Breast epithelium (tissue), 4 donors: ENCODE measurements at regions not wholly inside any gene's neighbourhood (a gene's known extent, or its start where the extent isn't known, plus 50 kb on each side); places are given as distances from the start of the nearest gene placed in this dataset.
A peak's percentile ranks its signal among the peaks of the same experiment; 100 is the strongest.

Experiments
- DNase-seq, 2 donors: peaks; one replicate each; pipeline ENCODE4 v3.0.0-alpha.2; 2019; ENCODE audit warnings: low spot score in 2 of 2
- H3K27ac ChIP-seq, 2 donors: fragments of 200-600 bp; sonication (generic) in 1 of 2; one replicate each; pipeline ENCODE4 v1.5.1; 2016 to 2019; ENCODE audit warnings: mild to moderate bottlenecking in 1 of 2
- H3K27me3 ChIP-seq, 2 donors: fragments of 200-600 bp; sonication (generic) in 1 of 2; one replicate each; pipeline versions ENCODE4 v1.5.1 to v1.6.0; 2017 to 2019; ENCODE audit warnings: control low read depth in 1 of 2, mild to moderate bottlenecking in 1 of 2
- H3K36me3 ChIP-seq: fragments of 200-600 bp; one replicate; pipeline ENCODE4 v1.5.1; 2019
- H3K4me1 ChIP-seq, 2 donors: fragments of 200-600 bp; sonication (generic); one replicate each; pipeline ENCODE4 v1.5.1; 2016 to 2019; ENCODE audit warnings: control low read depth in 1 of 2
- H3K4me3 ChIP-seq, 3 donors: fragments of 200-600 bp; sonication (generic); 1 replicate in 2 of 3; 2 replicates in 1 of 3; pipeline ENCODE4 v1.5.1; 2016 to 2019; ENCODE audit warnings: mild to moderate bottlenecking in 3 of 3, moderate library complexity in 2 of 3
- H3K9me3 ChIP-seq, 2 donors: fragments of 200-600 bp; sonication (generic) in 1 of 2; one replicate each; pipeline ENCODE4 v1.5.1; 2016 to 2019; ENCODE audit warnings: control low read depth in 1 of 2
- POLR2A ChIP-seq: fragments of 450-650 bp; IDR thresholded peaks from one replicate; pipeline ENCODE4 v1.6.1; 2016; ENCODE audit warnings: antibody characterized with exemption, mild to moderate bottlenecking, moderate library complexity
- POLR2AphosphoS5 ChIP-seq, 3 donors: sonication (generic); formaldehyde crosslinking; IDR thresholded peaks; one replicate each; pipeline ENCODE4 v1.6.1; 2017; ENCODE audit warnings: antibody characterized with exemption in 3 of 3
- intact Hi-C: fragments of 100-400 bp; cut with DNase I; formaldehyde crosslinking; loops from one replicate; pipeline ENCODE4 v1.15.1; 2023; ENCODE audit warnings: low total_unique reads
- TF ChIP-seq, protein P1 (sequence below), 3 donors: fragments of 450-650 bp; IDR thresholded peaks; one replicate each; pipeline ENCODE4 v1.5.1; 2016 to 2017; ENCODE audit warnings: antibody characterized with exemption in 3 of 3, mild to moderate bottlenecking in 3 of 3, moderate library complexity in 3 of 3

DNA sequence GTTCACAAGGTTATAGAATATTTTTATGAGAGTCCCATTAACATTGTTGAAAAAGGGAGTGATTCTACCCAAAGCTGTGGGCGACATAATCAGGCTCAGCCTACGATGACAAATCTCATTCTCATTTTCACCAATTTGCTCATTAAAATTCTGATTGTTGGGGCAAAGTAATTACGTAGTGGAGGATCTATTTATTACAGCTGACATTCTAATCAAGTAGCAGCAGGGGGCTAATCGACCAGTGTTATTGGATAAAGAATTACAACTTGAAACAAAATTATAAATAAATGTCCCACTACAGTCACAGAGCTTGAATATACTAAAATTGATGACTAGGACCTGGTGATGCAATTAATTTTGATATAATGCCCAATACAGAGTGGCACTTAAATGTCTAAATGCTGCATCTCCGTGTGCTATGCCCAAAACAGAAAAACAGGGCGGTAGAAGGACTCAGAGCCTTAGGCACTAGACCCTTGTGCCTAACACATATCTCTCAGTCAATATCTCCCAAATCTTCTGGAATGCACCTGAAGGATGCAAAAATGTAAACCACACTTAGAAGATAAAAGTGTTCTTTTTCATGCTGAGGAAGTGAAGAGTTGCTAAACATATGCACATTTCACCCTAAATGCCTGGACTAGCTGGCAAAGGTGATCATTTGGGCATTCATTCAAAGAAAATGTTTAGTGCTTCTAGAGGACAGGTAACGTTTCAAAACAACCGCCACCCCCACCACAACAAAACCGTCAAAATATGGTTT is 88.3 kb downstream of the CD24 start:
- TF ChIP-seq POLR2A, result no peak
- intact Hi-C loops, result no loop called here
- no peak overlapping the region for H3K4me3 ChIP-seq
- H3K27ac ChIP-seq, result peak overlapping the region in 1 of 2 donors; percentile 34
- no peaks in the 10 kb centered on the region for H3K4me1 ChIP-seq
- no peaks in the 10 kb centered on the region for H3K36me3 ChIP-seq
- H3K27me3 ChIP-seq, result no peaks in the 10 kb centered on the region
- no peak for DNase-seq
- H3K9me3 ChIP-seq, result no peaks in the 10 kb centered on the region

DNA sequence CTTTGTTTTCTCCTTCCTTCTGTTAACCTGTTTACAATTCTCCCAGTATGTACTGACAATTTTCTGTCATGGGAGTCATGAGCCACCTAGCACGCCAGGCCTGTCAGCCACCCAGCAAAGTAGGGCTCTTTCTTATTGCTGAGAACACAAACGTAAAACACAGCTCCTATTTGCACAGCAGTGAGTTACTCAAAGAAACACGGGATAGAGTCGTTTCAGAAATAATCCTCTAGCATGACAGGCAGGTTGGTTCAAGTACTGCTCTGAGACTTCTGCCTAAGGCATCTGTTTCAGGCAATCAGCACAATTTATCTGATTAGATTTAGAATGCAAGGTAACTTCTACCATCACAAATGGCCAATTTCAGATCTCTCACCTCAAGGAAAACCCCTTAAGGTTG is 88.8 kb downstream of the CD24 start:
- H3K27ac ChIP-seq, result peak overlapping the region in 1 of 2 donors; percentile 34
- no peaks in the 10 kb centered on the region for H3K9me3 ChIP-seq
- intact Hi-C loops, result no loop called here
- TF ChIP-seq, protein P1, sequence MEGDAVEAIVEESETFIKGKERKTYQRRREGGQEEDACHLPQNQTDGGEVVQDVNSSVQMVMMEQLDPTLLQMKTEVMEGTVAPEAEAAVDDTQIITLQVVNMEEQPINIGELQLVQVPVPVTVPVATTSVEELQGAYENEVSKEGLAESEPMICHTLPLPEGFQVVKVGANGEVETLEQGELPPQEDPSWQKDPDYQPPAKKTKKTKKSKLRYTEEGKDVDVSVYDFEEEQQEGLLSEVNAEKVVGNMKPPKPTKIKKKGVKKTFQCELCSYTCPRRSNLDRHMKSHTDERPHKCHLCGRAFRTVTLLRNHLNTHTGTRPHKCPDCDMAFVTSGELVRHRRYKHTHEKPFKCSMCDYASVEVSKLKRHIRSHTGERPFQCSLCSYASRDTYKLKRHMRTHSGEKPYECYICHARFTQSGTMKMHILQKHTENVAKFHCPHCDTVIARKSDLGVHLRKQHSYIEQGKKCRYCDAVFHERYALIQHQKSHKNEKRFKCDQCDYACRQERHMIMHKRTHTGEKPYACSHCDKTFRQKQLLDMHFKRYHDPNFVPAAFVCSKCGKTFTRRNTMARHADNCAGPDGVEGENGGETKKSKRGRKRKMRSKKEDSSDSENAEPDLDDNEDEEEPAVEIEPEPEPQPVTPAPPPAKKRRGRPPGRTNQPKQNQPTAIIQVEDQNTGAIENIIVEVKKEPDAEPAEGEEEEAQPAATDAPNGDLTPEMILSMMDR (IDR thresholded peaks at IDR 0.05), result no peak
- TF ChIP-seq POLR2AphosphoS5 (IDR thresholded peaks at IDR 0.05), result no peak
- TF ChIP-seq POLR2A, result no peak
- H3K27me3 ChIP-seq, result no peaks in the 10 kb centered on the region
- no peak overlapping the region for H3K4me3 ChIP-seq
- DNase-seq, result no peak
- H3K36me3 ChIP-seq, result no peaks in the 10 kb centered on the region
- H3K4me1 ChIP-seq, result no peaks in the 10 kb centered on the region

DNA sequence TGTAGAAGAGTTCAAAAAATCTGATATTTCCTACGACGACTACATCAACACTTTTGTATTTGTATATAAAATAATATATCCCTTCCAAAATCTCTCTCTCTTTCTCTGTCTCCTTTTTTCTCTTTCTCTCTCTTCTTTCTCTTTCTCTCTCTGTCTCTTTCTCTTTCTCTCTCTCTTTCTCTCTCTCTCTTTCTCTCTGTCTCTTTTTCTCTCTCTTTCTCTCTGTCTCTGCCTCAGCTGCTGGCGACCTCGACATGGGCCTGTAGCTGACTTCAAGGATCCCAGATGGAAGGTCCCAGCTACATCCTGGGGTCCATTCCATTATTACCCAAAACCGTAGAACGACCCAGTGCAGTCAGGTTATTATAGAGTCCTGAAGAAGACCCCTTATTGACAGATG is 90.0 kb downstream of the CD24 start:
- H3K9me3 ChIP-seq, result no peaks in the 10 kb centered on the region
- no peaks in the 10 kb centered on the region for H3K27me3 ChIP-seq
- no peak for DNase-seq
- H3K27ac ChIP-seq, result no peak overlapping the region
- TF ChIP-seq, protein P1 (IDR thresholded peaks at IDR 0.05), result no peak
- TF ChIP-seq POLR2A (no peak), POLR2AphosphoS5 (IDR thresholded peaks at IDR 0.05) (no peak)
- H3K4me1 ChIP-seq, result no peaks in the 10 kb centered on the region
- H3K4me3 ChIP-seq, result no peak overlapping the region
- H3K36me3 ChIP-seq, result no peaks in the 10 kb centered on the region
- intact Hi-C loops, result no loop called here

DNA sequence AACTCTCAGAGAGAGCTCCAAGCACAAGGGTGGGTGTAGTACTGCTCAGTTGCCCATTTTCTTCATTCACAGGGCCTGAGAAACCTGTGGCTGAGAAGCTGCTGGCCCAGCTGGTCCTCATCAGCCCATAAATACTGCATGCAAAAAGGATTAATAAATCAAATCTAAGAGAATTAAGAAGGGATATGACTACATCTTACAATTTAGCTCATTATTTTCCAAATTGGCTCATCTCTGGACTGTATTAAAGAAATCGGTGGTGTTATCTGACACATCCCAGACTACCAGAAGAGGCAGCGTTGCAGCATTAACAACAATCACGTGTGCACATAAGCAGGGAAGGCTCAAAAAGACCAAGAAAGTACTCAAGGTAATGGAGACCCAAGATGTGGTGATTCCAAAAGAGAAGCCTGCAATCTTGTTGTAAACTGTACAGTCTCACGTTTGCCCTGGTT is 90.7 kb downstream of the CD24 start:
- Histone ChIP-seq H3K27me3 (no peaks in the 10 kb centered on the region), H3K4me1 (no peaks in the 10 kb centered on the region), H3K9me3 (no peaks in the 10 kb centered on the region), H3K4me3 (no peak overlapping the region), H3K36me3 (no peaks in the 10 kb centered on the region), H3K27ac (no peak overlapping the region)
- intact Hi-C loops, result no loop called here
- TF ChIP-seq, protein P1 (IDR thresholded peaks at IDR 0.05), result no peak
- no peak for TF ChIP-seq POLR2A
- TF ChIP-seq POLR2AphosphoS5 (IDR thresholded peaks at IDR 0.05), result no peak
- DNase-seq, result no peak

DNA sequence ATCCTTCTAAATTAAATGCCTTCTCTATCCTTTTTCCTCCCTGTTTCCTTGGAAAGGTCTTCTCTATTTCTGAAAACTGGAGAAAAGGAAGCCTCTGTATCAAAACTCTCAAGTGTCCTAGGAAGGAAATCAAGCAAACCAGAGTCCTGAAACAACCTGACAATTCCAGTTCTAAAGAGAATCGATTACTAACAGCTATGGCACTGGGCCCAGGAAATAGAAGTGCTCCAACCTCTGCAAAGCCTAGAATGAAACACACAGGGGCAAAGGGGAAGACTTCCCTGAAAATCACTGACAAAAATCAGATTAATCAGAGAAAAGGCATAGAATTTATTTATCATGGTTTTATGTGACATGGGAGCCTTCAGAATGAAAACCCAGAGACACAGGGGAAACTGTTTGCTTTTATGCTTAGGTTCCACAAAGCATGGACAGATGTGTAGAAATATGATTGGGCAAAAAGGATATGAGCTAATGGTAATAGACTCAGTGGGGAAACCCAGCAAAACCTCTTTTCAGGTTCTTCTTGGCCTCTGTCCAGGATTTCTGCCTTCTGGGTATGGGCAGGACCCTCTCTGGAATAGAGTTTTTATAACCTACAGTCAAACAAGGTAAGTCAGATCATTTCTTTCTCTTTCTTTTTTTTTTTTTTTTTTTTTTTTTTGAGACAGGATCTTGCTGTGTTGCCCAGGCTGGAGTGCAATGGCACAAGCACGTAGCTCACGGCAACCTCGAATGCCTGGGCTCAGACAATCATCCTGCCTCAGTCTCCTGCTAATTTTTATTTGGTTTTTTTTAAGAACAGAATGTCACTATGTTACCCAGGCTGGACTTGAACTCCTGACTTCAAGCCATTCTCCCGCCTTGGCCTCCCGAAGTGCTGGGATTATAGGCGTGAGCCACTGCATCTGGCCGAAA is 91.7 kb downstream of the CD24 start:
- no peaks in the 10 kb centered on the region for H3K27me3 ChIP-seq
- no peaks in the 10 kb centered on the region for H3K4me1 ChIP-seq
- TF ChIP-seq POLR2AphosphoS5 (IDR thresholded peaks at IDR 0.05) (no peak), POLR2A (no peak)
- TF ChIP-seq, protein P1 (IDR thresholded peaks at IDR 0.05), result no peak
- H3K9me3 ChIP-seq, result no peaks in the 10 kb centered on the region
- peak overlapping the region in 1 of 2 donors; percentile 43 for H3K27ac ChIP-seq
- no peak overlapping the region for H3K4me3 ChIP-seq
- no peak for DNase-seq
- no peaks in the 10 kb centered on the region for H3K36me3 ChIP-seq
- intact Hi-C loops, result no loop called here
